B cell (primary cell): ENCODE measurements at regions not wholly inside any gene's neighbourhood (a gene's known extent, or its start where the extent isn't known, plus 50 kb on each side); places are given as distances from the start of the nearest gene placed in this dataset.

Experiments
- ATAC-seq: fragments of 200-7000 bp; cut with Tn5 transposase; one replicate; pipeline ENCODE4 v1.10.0; 2021; ENCODE audit warnings: low read depth, mild to moderate bottlenecking, moderate number of reproducible peaks, moderate library complexity
- CTCF ChIA-PET: fragments of 350-600 bp; sonication (Branson Sonifier 250); formaldehyde crosslinking; loops from one replicate; lab custom pipeline; 2021; ENCODE audit warnings: antibody characterized with exemption, inconsistent platforms; lab: Charles Lee
- POLR2A ChIA-PET: fragments of 350-600 bp; sonication (Branson Sonifier 250); formaldehyde crosslinking; loops from one replicate; lab custom pipeline; 2021; ENCODE audit warnings: antibody characterized with exemption; lab: Charles Lee
- DNase-seq: peaks from one replicate; pipeline ENCODE4 v3.0.0; 2013
- H2AFZ ChIP-seq: 2 replicates; pipeline ENCODE4 v1.6.1; 2012; ENCODE audit warnings: mild to moderate bottlenecking, low read depth, low read length; ENCODE audit not compliant: insufficient read depth, poor library complexity, severe bottlenecking
- H3K27ac ChIP-seq, 2 donors: 1 replicate in 1 of 2; 2 replicates in 1 of 2; pipeline ENCODE4 v1.5.1; 2012 to 2013; ENCODE audit warnings: low read length in 2 of 2, mild to moderate bottlenecking in 2 of 2, moderate library complexity in 1 of 2
- H3K27me3 ChIP-seq, 4 experiments: fragments of 200-600 bp in 1 of 4; sonication (generic) in 1 of 4; replicated peaks in 1 of 4; 1 replicate in 2 of 4; 2 replicates in 2 of 4; pipeline versions ENCODE4 v1.6.1 to v1.7.0; 2013 to 2016; ENCODE audit warnings: low read length in 3 of 4, mild to moderate bottlenecking in 2 of 4, mixed read lengths in 1 of 4, moderate library complexity in 1 of 4; ENCODE audit not compliant: insufficient read depth in 4 of 4, control insufficient read depth in 3 of 4; ENCODE audit errors: control extremely low read depth in 1 of 4
- H3K36me3 ChIP-seq, 2 experiments: replicated peaks in 1 of 2; 1 replicate in 1 of 2; 2 replicates in 1 of 2; pipeline versions ENCODE4 v1.6.1 to v1.7.1; 2013; ENCODE audit warnings: low read length in 1 of 2; ENCODE audit not compliant: insufficient read depth in 2 of 2, control insufficient read depth in 1 of 2; ENCODE audit errors: control extremely low read depth in 1 of 2, extremely low read depth in 1 of 2
- H3K4me1 ChIP-seq, 2 donors: fragments of 200-600 bp in 1 of 2; sonication (generic) in 1 of 2; 1 replicate in 1 of 2; 2 replicates in 1 of 2; pipeline versions ENCODE4 v1.5.1 to v1.6.1; 2013 to 2017; ENCODE audit warnings: low read length in 2 of 2; ENCODE audit not compliant: control insufficient read depth in 2 of 2, insufficient read depth in 2 of 2
- H3K4me2 ChIP-seq: replicated peaks from 2 replicates; pipeline ENCODE3; 2012; ENCODE audit warnings: mild to moderate bottlenecking, low read depth, low read length; ENCODE audit not compliant: poor library complexity, severe bottlenecking
- H3K4me3 ChIP-seq, 5 experiments: fragments of 200-600 bp in 1 of 5; sonication (generic) in 1 of 5; 1 replicate in 3 of 5; 2 replicates in 2 of 5; pipeline versions ENCODE4 v1.5.1 to v1.7.0; 2011 to 2016; ENCODE audit warnings: low read length in 4 of 5, mild to moderate bottlenecking in 4 of 5, low read depth in 2 of 5, control low read depth in 1 of 5, moderate library complexity in 1 of 5; ENCODE audit not compliant: insufficient read depth in 1 of 5; ENCODE audit errors: control extremely low read depth in 1 of 5, extremely low read depth in 1 of 5
- H3K79me2 ChIP-seq: fragments of 200-600 bp; sonication (generic); one replicate; pipeline ENCODE4 v1.6.0; 2016; ENCODE audit warnings: low read length; ENCODE audit not compliant: control insufficient read depth, insufficient read depth
- H3K9ac ChIP-seq: fragments of 200-600 bp; sonication (generic); 2 replicates; pipeline ENCODE4 v1.6.1; 2017; ENCODE audit warnings: mild to moderate bottlenecking, low read length, moderate library complexity
- H3K9me3 ChIP-seq, 3 donors: one replicate each; pipeline versions ENCODE4 v1.6.1 to v1.7.1; 2013; ENCODE audit warnings: low read length in 2 of 3; ENCODE audit not compliant: control insufficient read depth in 2 of 3, insufficient read depth in 1 of 3; ENCODE audit errors: control extremely low read depth in 1 of 3
- H4K20me1 ChIP-seq: 2 replicates; pipeline ENCODE4 v1.6.0; 2012; ENCODE audit warnings: mild to moderate bottlenecking, low read length; ENCODE audit not compliant: insufficient read depth, control insufficient read depth, poor library complexity, severe bottlenecking
- H3K27ac Mint-ChIP-seq: one replicate; pipeline ENCODE4 v1.8.0; 2021; ENCODE audit warnings: mixed read lengths
- H3K27me3 Mint-ChIP-seq: one replicate; pipeline ENCODE4 v1.8.0; 2021; ENCODE audit warnings: mixed read lengths
- H3K4me1 Mint-ChIP-seq: one replicate; pipeline ENCODE4 v1.8.0; 2021; ENCODE audit warnings: mixed read lengths
- H3K4me3 Mint-ChIP-seq: one replicate; pipeline ENCODE4 v1.8.0; 2021; ENCODE audit warnings: mixed read lengths
- H3K9me3 Mint-ChIP-seq: one replicate; pipeline ENCODE4 v1.8.0; 2022; ENCODE audit warnings: mixed read lengths; ENCODE audit not compliant: insufficient read depth
- EZH2 ChIP-seq: IDR thresholded peaks from 2 replicates; pipeline ENCODE4 v1.6.1; 2012; ENCODE audit warnings: borderline replicate concordance, low read depth, mild to moderate bottlenecking, moderate library complexity, low read length; ENCODE audit not compliant: insufficient read depth, poor library complexity, severe bottlenecking
- WGBS: methylation state at CpG from one replicate; pipeline ENCODE4 v1.1.5; 2013; ENCODE audit warnings: missing lambda C conversion rate; ENCODE audit not compliant: insufficient coverage; 5-methylcytosine and 5-hydroxymethylcytosine counted together
- intact Hi-C: fragments of 100-400 bp; cut with micrococcal nuclease; formaldehyde crosslinking; loops from one replicate; pipeline ENCODE4 v1.10.0; 2022
- TF ChIP-seq, protein P1 (sequence below): fragments of 200-600 bp; IDR thresholded peaks from one replicate; pipeline ENCODE4 v1.8.0; 2022; ENCODE audit warnings: antibody characterized with exemption, mild to moderate bottlenecking

DNA sequence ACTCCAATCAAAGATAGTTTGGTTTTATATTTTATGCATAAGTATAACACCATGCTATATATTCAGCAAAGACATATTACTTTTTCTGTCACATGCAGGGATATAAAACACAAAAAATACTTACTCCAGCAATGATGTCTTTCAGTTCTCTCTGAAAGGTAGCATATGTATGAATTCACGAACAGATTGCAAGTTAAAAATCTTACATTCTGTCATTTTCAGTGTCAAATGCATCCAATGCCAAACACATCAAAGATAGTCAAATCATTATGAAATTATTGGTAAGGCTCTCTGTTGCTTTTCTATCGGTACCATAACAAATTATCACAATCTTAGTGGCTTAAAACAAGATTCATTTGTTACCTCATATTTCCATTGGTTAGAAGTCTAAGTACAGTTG lies 492.0 kb upstream of the KIF2B start:
- no peak overlapping the region for H2AFZ ChIP-seq
- H3K4me1 ChIP-seq, result no peaks in the 10 kb centered on the region
- POLR2A ChIA-PET, result no interaction called here
- H3K9me3 ChIP-seq, result no peaks in the 10 kb centered on the region
- CTCF ChIA-PET, result no interaction called here
- WGBS, result no CpG with 5 or more reads among the region's 2 CpGs
- H3K9me3 Mint-ChIP-seq, result no peaks in the 10 kb centered on the region
- no peak overlapping the region for H3K27ac ChIP-seq
- H3K79me2 ChIP-seq, result no peaks in the 10 kb centered on the region
- H3K4me3 ChIP-seq, result no peak overlapping the region
- intact Hi-C loops, result no loop called here
- H3K4me2 ChIP-seq, result no peak overlapping the region
- H3K4me3 Mint-ChIP-seq, result no peak overlapping the region
- H3K27me3 Mint-ChIP-seq, result no peaks in the 10 kb centered on the region
- DNase-seq, result no peak
- H3K9ac ChIP-seq, result no peak overlapping the region
- H3K27ac Mint-ChIP-seq, result no peak overlapping the region
- no peaks in the 10 kb centered on the region for H4K20me1 ChIP-seq
- H3K4me1 Mint-ChIP-seq, result no peaks in the 10 kb centered on the region
- no peak for ATAC-seq
- TF ChIP-seq, protein P1, sequence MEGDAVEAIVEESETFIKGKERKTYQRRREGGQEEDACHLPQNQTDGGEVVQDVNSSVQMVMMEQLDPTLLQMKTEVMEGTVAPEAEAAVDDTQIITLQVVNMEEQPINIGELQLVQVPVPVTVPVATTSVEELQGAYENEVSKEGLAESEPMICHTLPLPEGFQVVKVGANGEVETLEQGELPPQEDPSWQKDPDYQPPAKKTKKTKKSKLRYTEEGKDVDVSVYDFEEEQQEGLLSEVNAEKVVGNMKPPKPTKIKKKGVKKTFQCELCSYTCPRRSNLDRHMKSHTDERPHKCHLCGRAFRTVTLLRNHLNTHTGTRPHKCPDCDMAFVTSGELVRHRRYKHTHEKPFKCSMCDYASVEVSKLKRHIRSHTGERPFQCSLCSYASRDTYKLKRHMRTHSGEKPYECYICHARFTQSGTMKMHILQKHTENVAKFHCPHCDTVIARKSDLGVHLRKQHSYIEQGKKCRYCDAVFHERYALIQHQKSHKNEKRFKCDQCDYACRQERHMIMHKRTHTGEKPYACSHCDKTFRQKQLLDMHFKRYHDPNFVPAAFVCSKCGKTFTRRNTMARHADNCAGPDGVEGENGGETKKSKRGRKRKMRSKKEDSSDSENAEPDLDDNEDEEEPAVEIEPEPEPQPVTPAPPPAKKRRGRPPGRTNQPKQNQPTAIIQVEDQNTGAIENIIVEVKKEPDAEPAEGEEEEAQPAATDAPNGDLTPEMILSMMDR, result no peak
- no peak for TF ChIP-seq EZH2
- no peaks in the 10 kb centered on the region for H3K27me3 ChIP-seq
- H3K36me3 ChIP-seq, result no peaks in the 10 kb centered on the region

DNA sequence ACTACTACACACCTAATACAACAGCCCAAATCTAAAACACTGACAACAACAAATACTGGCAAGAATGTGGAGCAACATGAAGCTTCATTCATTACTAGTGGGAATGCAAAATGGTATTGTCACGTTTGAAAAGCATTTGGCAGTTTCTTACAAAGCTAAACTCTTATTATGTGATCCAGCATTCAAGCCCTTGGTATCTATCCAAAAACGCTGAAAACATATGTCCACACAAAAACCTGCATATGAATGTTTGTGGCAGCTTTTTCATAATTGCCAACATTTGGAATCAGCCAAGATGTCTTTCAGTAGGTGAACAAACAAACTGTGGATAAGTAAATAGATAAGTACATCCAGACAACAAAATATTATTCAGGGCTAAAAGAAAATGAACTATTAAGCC lies 501.1 kb upstream of the KIF2B start:
- Histone ChIP-seq H3K79me2 (no peaks in the 10 kb centered on the region), H3K36me3 (no peaks in the 10 kb centered on the region), H3K9me3 (peaks cover 0 to 2% (median 0%) of the 10 kb centered on the region in 3 donors), H3K9ac (no peak overlapping the region), H2AFZ (no peak overlapping the region), H3K27me3 (no peaks in the 10 kb centered on the region), H3K27ac (no peak overlapping the region), H3K4me1 (no peaks in the 10 kb centered on the region), H3K4me3 (no peak overlapping the region), H3K4me2 (no peak overlapping the region), H4K20me1 (no peaks in the 10 kb centered on the region)
- H3K9me3 Mint-ChIP-seq, result peaks cover 4% of the 10 kb centered on the region
- H3K27me3 Mint-ChIP-seq, result no peaks in the 10 kb centered on the region
- CTCF ChIA-PET, result no interaction called here
- H3K4me1 Mint-ChIP-seq, result no peaks in the 10 kb centered on the region
- TF ChIP-seq EZH2, result no peak
- TF ChIP-seq, protein P1, result no peak
- intact Hi-C loops, result no loop called here
- H3K27ac Mint-ChIP-seq, result no peak overlapping the region
- WGBS, result 83% methylated on average over 1 of the region's 2 CpGs
- no peak overlapping the region for H3K4me3 Mint-ChIP-seq
- ATAC-seq, result no peak
- no peak for DNase-seq
- POLR2A ChIA-PET, result no interaction called here
